ENCODE measurements at regions not wholly inside any gene's neighbourhood (a gene's known extent, or its start where the extent isn't known, plus 50 kb on each side); places are given as distances from the start of the nearest gene placed in this dataset.
"Not testable (repeated sequence)": the region's sequence is repeated elsewhere in the genome, so short reads cannot be mapped to it uniquely, and the experiment has no call there.

GRCh38 chr16:6749698-6750097, 582.9 kb upstream of the RBFOX1 start:
- no peak overlapping the region for H3K9ac ChIP-seq (ENCODE audit: low read depth, low read length)
- no peaks in the 10 kb centered on the region for H3K4me1 ChIP-seq (ENCODE audit: insufficient read depth, low read length)
- no peaks in the 10 kb centered on the region for H3K36me3 ChIP-seq (ENCODE audit: insufficient read depth, low read length)
- H3K9me3 ChIP-seq (ENCODE audit: control insufficient read depth, insufficient read depth, low read length): peaks cover under 1% of the 10 kb centered on the region; the same call in 1 of the 2 replicates

- not testable (repeated sequence) for H3K9me3 ChIP-seq (ENCODE audit: control insufficient read depth, insufficient read depth, low read length); H3K9ac ChIP-seq (ENCODE audit: low read depth, low read length); H3K4me1 ChIP-seq (ENCODE audit: insufficient read depth, low read length); H3K36me3 ChIP-seq (ENCODE audit: insufficient read depth, low read length)
These were observed 596.3 kb upstream of the RBFOX1 start for GRCh38 chr16:6736302-6736701.

- Histone ChIP-seq H3K36me3 (ENCODE audit: insufficient read depth, low read length) (no peaks in the 10 kb centered on the region), H3K9ac (ENCODE audit: low read depth, low read length) (no peak overlapping the region), H3K9me3 (ENCODE audit: control insufficient read depth, insufficient read depth, low read length) (no peaks in the 10 kb centered on the region), H3K4me1 (ENCODE audit: insufficient read depth, low read length) (no peaks in the 10 kb centered on the region)
These were observed 597.0 kb upstream of the RBFOX1 start for GRCh38 chr16:6735631-6736030.

GRCh38 chr16:6732166-6732565, 600.5 kb upstream of the RBFOX1 start:
- Histone ChIP-seq H3K4me1 (ENCODE audit: insufficient read depth, low read length) (no peaks in the 10 kb centered on the region), H3K9ac (ENCODE audit: low read depth, low read length) (no peak overlapping the region), H3K36me3 (ENCODE audit: insufficient read depth, low read length) (no peaks in the 10 kb centered on the region; the same call in 1 of the 2 replicates), H3K9me3 (ENCODE audit: control insufficient read depth, insufficient read depth, low read length) (no peaks in the 10 kb centered on the region)

GRCh38 chr16:6728381-6728780, 604.3 kb upstream of the RBFOX1 start:
- Histone ChIP-seq H3K4me1 (ENCODE audit: insufficient read depth, low read length) (no peaks in the 10 kb centered on the region), H3K36me3 (ENCODE audit: insufficient read depth, low read length) (no peaks in the 10 kb centered on the region; the same call in 1 of the 2 replicates)

GRCh38 chr16:6726621-6727020, 606.0 kb upstream of the RBFOX1 start:
- Histone ChIP-seq H3K4me1 (ENCODE audit: insufficient read depth, low read length) (no peaks in the 10 kb centered on the region), H3K9ac (ENCODE audit: low read depth, low read length) (no peak overlapping the region), H3K9me3 (ENCODE audit: control insufficient read depth, insufficient read depth, low read length) (no peaks in the 10 kb centered on the region), H3K36me3 (ENCODE audit: insufficient read depth, low read length) (no peaks in the 10 kb centered on the region; the same call in 1 of the 2 replicates)

More at GRCh38 chr16:6728381-6728780, 604.3 kb upstream of the RBFOX1 start:
- no peaks in the 10 kb centered on the region for H3K9me3 ChIP-seq (ENCODE audit: control insufficient read depth, insufficient read depth, low read length)
- H3K9ac ChIP-seq (ENCODE audit: low read depth, low read length): no peak overlapping the region

GRCh38 chr16:6725634-6726331, 606.9 kb upstream of the RBFOX1 start:
- no peaks in the 10 kb centered on the region for H3K4me1 ChIP-seq (ENCODE audit: insufficient read depth, low read length)
- no peaks in the 10 kb centered on the region; the same call in 1 of the 2 replicates for H3K36me3 ChIP-seq (ENCODE audit: insufficient read depth, low read length)
- H3K9me3 ChIP-seq (ENCODE audit: control insufficient read depth, insufficient read depth, low read length): no peaks in the 10 kb centered on the region
- H3K9ac ChIP-seq (ENCODE audit: low read depth, low read length): no peak overlapping the region

GRCh38 chr16:6725206-6725605, 607.4 kb upstream of the RBFOX1 start:
- not testable (repeated sequence) for H3K9ac ChIP-seq (ENCODE audit: low read depth, low read length); H3K9me3 ChIP-seq (ENCODE audit: control insufficient read depth, insufficient read depth, low read length); H3K36me3 ChIP-seq (ENCODE audit: insufficient read depth, low read length); H3K4me1 ChIP-seq (ENCODE audit: insufficient read depth, low read length)

- H3K9ac ChIP-seq (ENCODE audit: low read depth, low read length): no peak overlapping the region
- no peaks in the 10 kb centered on the region for H3K9me3 ChIP-seq (ENCODE audit: control insufficient read depth, insufficient read depth, low read length)
- no peaks in the 10 kb centered on the region for H3K4me1 ChIP-seq (ENCODE audit: insufficient read depth, low read length)
- H3K36me3 ChIP-seq (ENCODE audit: insufficient read depth, low read length): no peaks in the 10 kb centered on the region; the same call in 1 of the 2 replicates
These were observed 609.9 kb upstream of the RBFOX1 start for GRCh38 chr16:6722786-6723185.

- Histone ChIP-seq H3K9me3 (ENCODE audit: control insufficient read depth, insufficient read depth, low read length) (no peaks in the 10 kb centered on the region), H3K9ac (ENCODE audit: low read depth, low read length) (no peak overlapping the region), H3K4me1 (ENCODE audit: insufficient read depth, low read length) (no peaks in the 10 kb centered on the region)
These were observed 618.1 kb upstream of the RBFOX1 start for GRCh38 chr16:6714510-6714909.

GRCh38 chr16:6709736-6710135, 622.9 kb upstream of the RBFOX1 start:
- Histone ChIP-seq H3K9ac (ENCODE audit: low read depth, low read length) (no peak overlapping the region), H3K36me3 (ENCODE audit: insufficient read depth, low read length) (no peaks in the 10 kb centered on the region; the same call in 1 of the 2 replicates), H3K4me1 (ENCODE audit: insufficient read depth, low read length) (no peaks in the 10 kb centered on the region), H3K9me3 (ENCODE audit: control insufficient read depth, insufficient read depth, low read length) (no peaks in the 10 kb centered on the region)

More at GRCh38 chr16:6714510-6714909, 618.1 kb upstream of the RBFOX1 start:
- no peaks in the 10 kb centered on the region for H3K36me3 ChIP-seq (ENCODE audit: insufficient read depth, low read length)

- no peaks in the 10 kb centered on the region; the same call in 1 of the 2 replicates for H3K36me3 ChIP-seq (ENCODE audit: insufficient read depth, low read length)
- no peak overlapping the region for H3K9ac ChIP-seq (ENCODE audit: low read depth, low read length)
- no peaks in the 10 kb centered on the region for H3K4me1 ChIP-seq (ENCODE audit: insufficient read depth, low read length)
- H3K9me3 ChIP-seq (ENCODE audit: control insufficient read depth, insufficient read depth, low read length): no peaks in the 10 kb centered on the region
These were observed 623.9 kb upstream of the RBFOX1 start for GRCh38 chr16:6708576-6709215.

- Histone ChIP-seq H3K9ac (ENCODE audit: low read depth, low read length) (no peak overlapping the region), H3K9me3 (ENCODE audit: control insufficient read depth, insufficient read depth, low read length) (no peaks in the 10 kb centered on the region), H3K36me3 (ENCODE audit: insufficient read depth, low read length) (no peaks in the 10 kb centered on the region; the same call in 1 of the 2 replicates), H3K4me1 (ENCODE audit: insufficient read depth, low read length) (no peaks in the 10 kb centered on the region)
These were observed 628.2 kb upstream of the RBFOX1 start for GRCh38 chr16:6704306-6704930.

- no peaks in the 10 kb centered on the region for H3K36me3 ChIP-seq (ENCODE audit: insufficient read depth, low read length)
- no peaks in the 10 kb centered on the region for H3K4me1 ChIP-seq (ENCODE audit: insufficient read depth, low read length)
- no peak overlapping the region for H3K9ac ChIP-seq (ENCODE audit: low read depth, low read length)
- H3K9me3 ChIP-seq (ENCODE audit: control insufficient read depth, insufficient read depth, low read length): no peaks in the 10 kb centered on the region
These were observed 631.5 kb upstream of the RBFOX1 start for GRCh38 chr16:6701096-6701495.

- Histone ChIP-seq H3K4me1 (ENCODE audit: insufficient read depth, low read length) (no peaks in the 10 kb centered on the region), H3K9ac (ENCODE audit: low read depth, low read length) (no peak overlapping the region), H3K36me3 (ENCODE audit: insufficient read depth, low read length) (no peaks in the 10 kb centered on the region), H3K9me3 (ENCODE audit: control insufficient read depth, insufficient read depth, low read length) (no peaks in the 10 kb centered on the region)
These were observed 634.1 kb upstream of the RBFOX1 start for GRCh38 chr16:6698548-6698947.
